ENCODE measurements at regions not wholly inside any gene's neighbourhood (a gene's known extent, or its start where the extent isn't known, plus 50 kb on each side); places are given as distances from the start of the nearest gene placed in this dataset.

DNA sequence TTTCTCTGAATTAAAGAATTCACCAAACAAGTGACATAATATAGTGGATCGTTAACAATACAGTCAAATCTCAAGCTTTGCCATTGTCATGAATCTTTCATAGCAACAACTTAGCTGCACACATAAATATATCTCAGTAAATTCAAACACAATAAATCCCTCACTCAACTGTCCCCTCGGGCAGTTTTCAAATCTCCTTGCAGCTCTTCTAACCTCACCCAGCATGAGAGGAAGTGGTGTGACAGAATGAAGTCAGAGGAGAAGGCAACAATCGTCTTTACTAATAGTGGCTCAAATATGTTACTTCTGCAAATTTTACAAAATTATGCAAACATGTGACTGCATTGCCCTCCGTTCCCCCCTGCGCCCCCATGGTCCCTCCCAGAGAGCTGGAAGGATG, 148.2 kb downstream of the RAP2A start:
- TF ChIP-seq, protein P1, sequence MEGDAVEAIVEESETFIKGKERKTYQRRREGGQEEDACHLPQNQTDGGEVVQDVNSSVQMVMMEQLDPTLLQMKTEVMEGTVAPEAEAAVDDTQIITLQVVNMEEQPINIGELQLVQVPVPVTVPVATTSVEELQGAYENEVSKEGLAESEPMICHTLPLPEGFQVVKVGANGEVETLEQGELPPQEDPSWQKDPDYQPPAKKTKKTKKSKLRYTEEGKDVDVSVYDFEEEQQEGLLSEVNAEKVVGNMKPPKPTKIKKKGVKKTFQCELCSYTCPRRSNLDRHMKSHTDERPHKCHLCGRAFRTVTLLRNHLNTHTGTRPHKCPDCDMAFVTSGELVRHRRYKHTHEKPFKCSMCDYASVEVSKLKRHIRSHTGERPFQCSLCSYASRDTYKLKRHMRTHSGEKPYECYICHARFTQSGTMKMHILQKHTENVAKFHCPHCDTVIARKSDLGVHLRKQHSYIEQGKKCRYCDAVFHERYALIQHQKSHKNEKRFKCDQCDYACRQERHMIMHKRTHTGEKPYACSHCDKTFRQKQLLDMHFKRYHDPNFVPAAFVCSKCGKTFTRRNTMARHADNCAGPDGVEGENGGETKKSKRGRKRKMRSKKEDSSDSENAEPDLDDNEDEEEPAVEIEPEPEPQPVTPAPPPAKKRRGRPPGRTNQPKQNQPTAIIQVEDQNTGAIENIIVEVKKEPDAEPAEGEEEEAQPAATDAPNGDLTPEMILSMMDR (IDR thresholded peaks at IDR 0.05; ENCODE audit: insufficient read depth, low read depth, low read length), result no peak
- no peak overlapping the region for H3K4me3 ChIP-seq (ENCODE audit: low read depth, low read length)
- no peak for DNase-seq (ENCODE audit: low read depth)

DNA sequence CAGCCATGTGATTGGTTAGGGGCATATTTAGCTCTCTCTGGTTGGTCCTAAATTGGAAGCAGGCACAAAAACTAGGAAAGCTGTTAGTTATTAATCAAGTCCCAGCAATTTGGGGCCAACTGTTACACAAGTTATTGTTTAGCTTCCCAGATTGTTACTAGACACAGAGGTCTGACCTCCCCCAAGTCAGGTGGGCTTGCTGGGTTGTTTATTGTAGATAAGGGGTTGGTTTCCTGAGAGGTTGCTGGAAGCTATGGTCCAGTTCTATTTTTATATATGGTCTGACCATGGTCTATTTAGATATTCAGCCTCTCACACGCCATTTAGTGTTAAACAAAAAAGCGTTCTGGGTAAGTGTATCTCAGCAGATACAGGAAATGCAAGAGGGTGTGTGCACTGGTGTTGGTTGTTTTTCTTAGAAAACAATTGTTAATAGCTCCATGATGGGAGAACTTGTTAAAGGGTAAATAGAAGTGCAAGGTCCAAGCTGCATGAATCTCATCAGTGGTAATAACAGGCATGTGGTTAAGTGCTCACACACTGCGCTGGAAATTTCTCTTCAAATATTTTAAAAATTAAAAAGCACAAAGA, 150.0 kb downstream of the RAP2A start:
- TF ChIP-seq, protein P1 (IDR thresholded peaks at IDR 0.05; ENCODE audit: insufficient read depth, low read depth, low read length), result no peak
- no peak for DNase-seq (ENCODE audit: low read depth)
- no peak overlapping the region for H3K4me3 ChIP-seq (ENCODE audit: low read depth, low read length)

DNA sequence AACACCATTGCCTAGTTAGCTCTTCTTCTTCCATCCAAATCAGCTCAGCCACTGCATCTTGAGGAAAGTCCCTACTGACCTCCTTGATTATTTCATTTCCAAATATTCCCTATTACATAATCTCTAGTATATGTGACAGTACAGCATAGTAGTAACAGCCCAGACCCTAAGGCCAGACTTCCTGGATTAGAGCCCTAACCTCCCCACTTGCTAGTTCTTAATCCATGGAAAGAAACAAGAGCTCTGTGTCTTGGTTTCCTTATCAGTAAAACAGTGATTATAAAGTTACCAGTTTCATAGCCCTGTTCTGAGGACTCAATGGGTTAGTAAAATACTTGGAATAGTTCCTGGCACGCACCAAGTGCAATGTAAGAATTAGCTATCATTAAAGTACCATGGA, 153.0 kb downstream of the RAP2A start:
- no peak overlapping the region for H3K4me3 ChIP-seq (ENCODE audit: low read depth, low read length)
- TF ChIP-seq, protein P1 (IDR thresholded peaks at IDR 0.05; ENCODE audit: insufficient read depth, low read depth, low read length), result no peak
- DNase-seq (ENCODE audit: low read depth), result peak; percentile 79

DNA sequence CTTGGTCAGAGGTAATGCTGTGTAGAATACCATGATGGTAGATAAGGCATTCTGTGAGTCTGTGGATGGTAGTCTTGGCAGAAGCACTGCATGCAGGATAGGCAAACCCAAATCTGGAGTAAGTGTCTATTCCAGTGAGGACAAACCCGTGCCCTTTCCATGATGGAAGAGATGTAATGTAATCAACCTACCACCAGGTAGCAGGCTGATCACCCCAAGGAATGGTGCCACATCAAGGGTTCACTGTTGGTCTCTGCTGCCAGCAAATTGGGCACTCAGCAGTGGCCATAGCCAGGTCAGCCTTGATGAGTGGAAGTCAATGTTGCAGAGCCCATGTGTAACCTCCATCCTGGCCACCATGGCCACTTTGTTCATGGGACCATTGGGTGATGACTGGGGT, 155.0 kb downstream of the RAP2A start:
- no peak overlapping the region for H3K4me3 ChIP-seq (ENCODE audit: low read depth, low read length)
- DNase-seq (ENCODE audit: low read depth), result no peak
- TF ChIP-seq, protein P1 (IDR thresholded peaks at IDR 0.05; ENCODE audit: insufficient read depth, low read depth, low read length), result peak; percentile 17

DNA sequence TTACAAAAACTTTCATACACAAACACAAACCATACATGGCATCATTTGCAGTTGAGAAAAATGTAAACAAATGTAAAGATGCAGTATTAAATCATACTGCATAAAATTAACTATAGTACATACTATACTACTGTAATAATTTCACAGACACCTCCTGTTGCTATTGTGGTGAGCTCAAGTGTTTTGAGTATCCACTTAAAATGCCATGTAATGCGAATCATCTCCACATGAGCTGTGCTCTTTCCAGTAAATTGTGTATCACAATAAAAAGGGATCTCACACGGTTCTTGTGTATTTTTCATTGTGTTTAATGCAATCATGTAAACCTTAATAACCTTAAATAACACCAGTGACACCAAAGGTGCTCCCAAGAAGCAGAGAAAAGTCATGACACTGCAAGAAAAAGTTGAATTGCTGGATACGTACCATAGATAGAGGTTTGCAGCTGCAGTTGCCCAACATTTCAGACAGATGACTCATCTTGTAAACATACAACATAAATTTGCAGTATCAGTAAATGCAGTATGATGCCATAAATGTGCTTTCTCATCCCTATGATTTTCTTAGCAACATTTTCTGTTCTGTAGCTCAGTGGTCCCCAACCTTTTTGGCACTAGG, 166.6 kb downstream of the RAP2A start:
- DNase-seq (ENCODE audit: low read depth), result peak; percentile 92
- no peak overlapping the region for H3K4me3 ChIP-seq (ENCODE audit: low read depth, low read length)
- TF ChIP-seq, protein P1 (IDR thresholded peaks at IDR 0.05; ENCODE audit: insufficient read depth, low read depth, low read length), result no peak

DNA sequence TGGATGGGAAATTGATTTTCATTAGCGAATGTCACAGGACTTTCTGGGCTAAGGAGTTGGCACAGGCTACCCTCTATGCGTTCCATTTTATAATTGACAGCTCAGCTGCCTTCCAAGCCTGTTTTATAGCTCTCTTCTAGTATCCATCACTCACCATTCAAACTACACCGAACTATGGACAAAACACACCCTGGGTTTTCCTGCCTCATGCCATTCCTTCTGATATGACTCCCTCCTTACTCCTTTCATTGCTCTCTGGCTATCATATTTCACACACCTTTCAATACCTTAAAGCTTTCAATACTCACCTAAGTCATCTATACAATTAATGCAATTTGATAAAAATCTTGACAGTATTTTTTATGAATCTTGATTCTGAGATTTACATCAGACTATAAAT, 181.3 kb downstream of the RAP2A start:
- DNase-seq (ENCODE audit: low read depth), result no peak
- TF ChIP-seq, protein P1 (IDR thresholded peaks at IDR 0.05; ENCODE audit: insufficient read depth, low read depth, low read length), result no peak
- H3K4me3 ChIP-seq (ENCODE audit: low read depth, low read length), result no peak overlapping the region

DNA sequence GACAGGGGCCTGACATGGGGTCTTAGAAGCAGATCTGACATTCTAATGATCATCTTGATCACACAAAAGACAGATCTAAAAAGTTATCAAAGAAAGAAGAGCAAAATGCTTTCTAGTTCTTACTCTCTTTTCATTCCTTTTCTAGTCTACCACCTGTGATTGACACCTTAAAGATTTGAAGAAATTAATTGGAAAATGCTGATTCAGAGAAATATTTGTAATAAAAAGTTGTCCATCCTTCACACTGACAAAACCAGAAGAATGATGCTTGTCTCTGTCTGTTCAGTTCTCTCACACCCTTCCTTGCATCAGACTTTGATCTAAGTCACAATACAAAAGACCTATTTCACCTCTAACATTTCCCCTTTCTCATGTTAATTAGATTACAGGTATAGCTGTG, 182.4 kb downstream of the RAP2A start:
- TF ChIP-seq, protein P1 (IDR thresholded peaks at IDR 0.05; ENCODE audit: insufficient read depth, low read depth, low read length), result no peak
- DNase-seq (ENCODE audit: low read depth), result no peak
- no peak overlapping the region for H3K4me3 ChIP-seq (ENCODE audit: low read depth, low read length)

All from fibroblast of villous mesenchyme (primary cell).